Uterus (tissue), 2 donors: ENCODE measurements at regions not wholly inside any gene's neighbourhood (a gene's known extent, or its start where the extent isn't known, plus 50 kb on each side); places are given as distances from the start of the nearest gene placed in this dataset.

Experiments used
- CTCF ChIP-seq, 4 experiments: fragments of 200-600 bp in 2 of 4; fragments of 450-650 bp in 2 of 4; sonication (generic) in 2 of 4; IDR thresholded peaks; one replicate each; pipeline ENCODE4 v1.5.1; 2016 to 2019; ENCODE audit warnings: antibody characterized with exemption in 4 of 4, mild to moderate bottlenecking in 2 of 4, moderate library complexity in 1 of 4
- POLR2A ChIP-seq, 2 donors: fragments of 450-650 bp; IDR thresholded peaks; one replicate each; pipeline ENCODE4 v1.6.1; 2016; ENCODE audit warnings: antibody characterized with exemption in 2 of 2, mild to moderate bottlenecking in 1 of 2, moderate library complexity in 1 of 2

GRCh38 chr18:6650127-6650507 is 79.4 kb upstream of the ARHGAP28 start:
- TF ChIP-seq CTCF (IDR thresholded peaks at IDR 0.05): no peak
- no peak for TF ChIP-seq POLR2A (IDR thresholded peaks at IDR 0.05)
